Glutamatergic neuron (in vitro differentiated cells): ENCODE measurements at regions not wholly inside any gene's neighbourhood (a gene's known extent, or its start where the extent isn't known, plus 50 kb on each side); places are given as distances from the start of the nearest gene placed in this dataset.

Experiments used
- DNase-seq: peaks from one replicate; pipeline ENCODE4 v3.0.0; 2022
- H3K27ac Mint-ChIP-seq: one replicate; pipeline ENCODE4 v1.8.0; 2020; ENCODE audit warnings: mild to moderate bottlenecking, mixed read lengths, inconsistent platforms; ENCODE audit not compliant: unreplicated experiment
- H3K27me3 Mint-ChIP-seq: one replicate; pipeline ENCODE4 v1.8.0; 2020; ENCODE audit warnings: mild to moderate bottlenecking, moderate library complexity, mixed read lengths, inconsistent platforms; ENCODE audit not compliant: unreplicated experiment
- H3K36me3 Mint-ChIP-seq: one replicate; pipeline ENCODE4 v1.8.0; 2020; ENCODE audit warnings: mild to moderate bottlenecking, mixed read lengths, inconsistent platforms; ENCODE audit not compliant: unreplicated experiment
- H3K4me1 Mint-ChIP-seq: one replicate; pipeline ENCODE4 v1.8.0; 2020; ENCODE audit warnings: mild to moderate bottlenecking, low read depth, mixed read lengths, inconsistent platforms; ENCODE audit not compliant: unreplicated experiment
- H3K4me3 Mint-ChIP-seq: one replicate; pipeline ENCODE4 v1.8.0; 2020; ENCODE audit warnings: mild to moderate bottlenecking, mixed read lengths, inconsistent platforms; ENCODE audit not compliant: unreplicated experiment
- H3K9me3 Mint-ChIP-seq: one replicate; pipeline ENCODE4 v1.8.0; 2020; ENCODE audit warnings: mild to moderate bottlenecking, moderate library complexity, mixed read lengths, inconsistent platforms; ENCODE audit not compliant: unreplicated experiment
- TF ChIP-seq, protein P1 (sequence below): fragments of 200-600 bp; sonication (generic); IDR thresholded peaks from one replicate; pipeline ENCODE4 v1.5.0; 2021; ENCODE audit not compliant: partially characterized antibody, unreplicated experiment

GRCh38 chr17:52648995-52649394 lies 490.5 kb upstream of the CA10 start:
- TF ChIP-seq, protein P1, sequence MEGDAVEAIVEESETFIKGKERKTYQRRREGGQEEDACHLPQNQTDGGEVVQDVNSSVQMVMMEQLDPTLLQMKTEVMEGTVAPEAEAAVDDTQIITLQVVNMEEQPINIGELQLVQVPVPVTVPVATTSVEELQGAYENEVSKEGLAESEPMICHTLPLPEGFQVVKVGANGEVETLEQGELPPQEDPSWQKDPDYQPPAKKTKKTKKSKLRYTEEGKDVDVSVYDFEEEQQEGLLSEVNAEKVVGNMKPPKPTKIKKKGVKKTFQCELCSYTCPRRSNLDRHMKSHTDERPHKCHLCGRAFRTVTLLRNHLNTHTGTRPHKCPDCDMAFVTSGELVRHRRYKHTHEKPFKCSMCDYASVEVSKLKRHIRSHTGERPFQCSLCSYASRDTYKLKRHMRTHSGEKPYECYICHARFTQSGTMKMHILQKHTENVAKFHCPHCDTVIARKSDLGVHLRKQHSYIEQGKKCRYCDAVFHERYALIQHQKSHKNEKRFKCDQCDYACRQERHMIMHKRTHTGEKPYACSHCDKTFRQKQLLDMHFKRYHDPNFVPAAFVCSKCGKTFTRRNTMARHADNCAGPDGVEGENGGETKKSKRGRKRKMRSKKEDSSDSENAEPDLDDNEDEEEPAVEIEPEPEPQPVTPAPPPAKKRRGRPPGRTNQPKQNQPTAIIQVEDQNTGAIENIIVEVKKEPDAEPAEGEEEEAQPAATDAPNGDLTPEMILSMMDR = no peak
- Mint-ChIP-seq H3K27me3 (no peaks in the 10 kb centered on the region), H3K4me3 (no peak overlapping the region), H3K27ac (no peak overlapping the region), H3K9me3 (no peaks in the 10 kb centered on the region), H3K36me3 (no peaks in the 10 kb centered on the region), H3K4me1 (no peaks in the 10 kb centered on the region)
- DNase-seq = no peak

GRCh38 chr17:52647411-52647810 lies 488.9 kb upstream of the CA10 start:
- TF ChIP-seq, protein P1 = no peak

GRCh38 chr17:52636443-52636842 lies 477.9 kb upstream of the CA10 start:
- Mint-ChIP-seq H3K27ac (no peak overlapping the region), H3K9me3 (no peaks in the 10 kb centered on the region), H3K4me3 (no peak overlapping the region), H3K4me1 (peaks cover 2% of the 10 kb centered on the region), H3K36me3 (peaks cover 5% of the 10 kb centered on the region), H3K27me3 (no peaks in the 10 kb centered on the region)
- TF ChIP-seq, protein P1 = no peak
- no peak for DNase-seq

More at GRCh38 chr17:52647411-52647810, 488.9 kb upstream of the CA10 start:
- DNase-seq = no peak
- Mint-ChIP-seq H3K27me3 (no peaks in the 10 kb centered on the region), H3K27ac (no peak overlapping the region), H3K4me3 (no peak overlapping the region), H3K9me3 (no peaks in the 10 kb centered on the region), H3K4me1 (no peaks in the 10 kb centered on the region), H3K36me3 (no peaks in the 10 kb centered on the region)

GRCh38 chr17:52606590-52606989 lies 448.1 kb upstream of the CA10 start:
- Mint-ChIP-seq H3K27me3 (no peaks in the 10 kb centered on the region), H3K36me3 (no peaks in the 10 kb centered on the region), H3K4me1 (no peaks in the 10 kb centered on the region), H3K4me3 (no peak overlapping the region), H3K9me3 (no peaks in the 10 kb centered on the region), H3K27ac (no peak overlapping the region)
- no peak for DNase-seq
- TF ChIP-seq, protein P1 = no peak

DNA sequence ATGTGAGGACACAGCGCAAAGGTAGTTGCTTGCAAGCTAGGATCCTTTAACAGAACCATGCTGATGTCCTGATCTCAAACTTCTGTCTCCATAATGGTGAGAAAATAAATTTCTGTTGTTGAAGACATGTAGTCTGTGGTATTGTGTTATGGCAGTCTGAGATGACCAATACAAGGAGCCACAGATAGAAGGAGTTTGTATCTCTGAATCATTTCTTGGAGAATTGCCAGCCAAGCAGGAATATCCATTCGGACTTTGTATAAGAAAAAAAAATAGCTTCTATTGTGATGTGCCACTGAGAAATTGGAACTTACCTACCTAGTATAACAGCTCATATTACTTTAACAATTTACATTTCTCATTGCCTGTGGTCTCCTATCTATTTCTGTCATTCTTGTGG lies 447.6 kb upstream of the CA10 start:
- no peak for DNase-seq
- Mint-ChIP-seq H3K4me1 (no peaks in the 10 kb centered on the region), H3K9me3 (no peaks in the 10 kb centered on the region), H3K27ac (no peak overlapping the region), H3K36me3 (no peaks in the 10 kb centered on the region), H3K27me3 (no peaks in the 10 kb centered on the region), H3K4me3 (no peak overlapping the region)
- TF ChIP-seq, protein P1 = no peak
